NCI-H69 (cell line): ENCODE measurements at regions not wholly inside any gene's neighbourhood (a gene's known extent, or its start where the extent isn't known, plus 50 kb on each side); places are given as distances from the start of the nearest gene placed in this dataset.
"Not testable (repeated sequence)": the region's sequence is repeated elsewhere in the genome, so short reads cannot be mapped to it uniquely, and the experiment has no call there.

Source experiments
- DNase-seq: peaks from one replicate; lab custom pipeline; 2025; lab: John Stamatoyannopoulos, UW

- DNase-seq = no peak
Measured at GRCh38 chrX:18003876-18004275, 142.8 kb upstream of the RAI2 start.

- DNase-seq = no peak
Measured at GRCh38 chrX:18002791-18003190, 141.7 kb upstream of the RAI2 start.

GRCh38 chrX:17994429-17994828 lies 133.3 kb upstream of the RAI2 start:
- DNase-seq = peak; percentile 81

DNA sequence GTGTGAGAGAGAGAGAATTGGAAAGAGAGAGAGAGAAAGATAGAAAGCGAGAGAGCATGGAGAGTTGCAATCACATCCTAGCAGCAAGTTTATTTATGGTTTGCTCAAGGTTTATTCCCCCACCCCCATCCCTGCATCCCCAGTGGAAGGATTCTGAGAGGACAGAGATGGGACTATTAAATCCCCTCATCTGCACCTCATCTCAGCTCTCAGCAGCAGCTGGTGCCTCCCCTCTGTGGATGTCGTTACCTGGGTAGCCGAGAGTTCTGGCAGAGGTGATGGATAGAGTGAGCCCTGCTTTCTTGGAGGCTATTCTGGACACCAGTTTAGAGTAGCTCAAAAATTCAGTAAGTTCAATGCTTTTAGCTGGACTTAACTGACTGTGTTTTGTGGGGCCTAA lies 132.0 kb upstream of the RAI2 start:
- DNase-seq = no peak

GRCh38 chrX:17990532-17990931 lies 129.4 kb upstream of the RAI2 start:
- DNase-seq = no peak

DNA sequence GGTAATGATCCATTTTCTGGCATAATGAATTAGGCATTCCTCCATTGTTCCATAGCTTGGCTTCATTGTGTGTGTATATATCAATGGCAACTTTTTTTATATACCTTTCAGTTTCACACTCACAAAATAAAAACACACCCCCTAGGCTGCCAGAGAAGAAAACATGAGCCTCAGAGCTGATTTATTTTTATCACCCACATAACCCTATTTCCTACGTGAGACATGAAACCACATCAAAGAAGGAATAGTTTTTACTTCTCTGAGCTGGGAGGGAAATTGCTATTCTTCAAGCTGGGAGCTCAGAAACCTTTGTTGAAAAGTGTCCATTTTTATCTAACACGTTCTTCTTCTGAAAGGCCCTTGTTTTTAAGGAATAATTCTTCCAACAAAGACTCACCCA lies 126.7 kb upstream of the RAI2 start:
- DNase-seq = no peak

GRCh38 chrX:17986977-17987376 lies 125.9 kb upstream of the RAI2 start:
- no peak for DNase-seq

- DNase-seq = no peak
Measured at GRCh38 chrX:17986440-17986839, 125.3 kb upstream of the RAI2 start.

GRCh38 chrX:17984415-17984814 lies 123.3 kb upstream of the RAI2 start:
- peak; percentile 5 for DNase-seq

GRCh38 chrX:17983389-17983788 lies 122.3 kb upstream of the RAI2 start:
- DNase-seq = no peak

- peak; percentile 5 for DNase-seq
Measured at GRCh38 chrX:17977696-17978095, 116.6 kb upstream of the RAI2 start.

- DNase-seq = peak; percentile 5
Measured at GRCh38 chrX:17976955-17977354, 115.9 kb upstream of the RAI2 start.

DNA sequence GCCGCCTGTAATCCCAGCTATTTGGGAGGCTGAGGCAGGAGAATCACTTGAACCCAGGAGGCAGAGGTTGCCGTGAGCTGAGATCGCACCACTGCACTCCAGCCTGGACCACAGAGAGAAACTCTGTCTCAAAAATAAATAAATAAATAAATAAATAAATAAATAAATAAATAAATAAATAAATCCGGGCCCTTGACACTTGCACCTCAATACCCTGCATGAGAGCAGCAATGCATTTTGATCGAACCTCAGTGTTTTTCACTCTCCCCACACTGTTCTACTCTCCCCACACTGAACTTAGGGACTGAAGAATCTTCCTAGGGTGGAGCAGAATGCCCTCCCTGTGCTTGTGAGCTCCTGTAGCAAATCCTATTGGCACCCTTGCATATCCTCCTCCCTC lies 114.3 kb upstream of the RAI2 start:
- DNase-seq = not testable (repeated sequence)

DNA sequence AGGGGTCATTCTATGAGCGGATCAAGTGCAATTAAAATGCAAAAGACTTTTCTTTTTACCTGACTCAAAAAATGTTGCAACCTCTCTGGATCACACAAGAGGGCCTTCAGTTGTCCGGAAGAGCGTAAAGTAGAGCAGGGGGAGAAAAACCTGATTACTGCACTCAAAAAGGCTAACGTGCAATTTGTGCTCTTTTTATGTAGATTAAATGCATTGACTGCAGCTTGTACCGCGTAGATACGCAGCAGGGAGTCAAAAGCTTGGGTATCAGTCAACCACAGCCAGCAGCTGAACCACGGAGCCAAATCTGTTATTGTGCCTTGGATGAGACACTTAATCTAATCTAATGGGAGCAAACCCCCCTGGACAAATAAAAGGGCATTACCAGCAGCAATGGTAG lies 107.3 kb upstream of the RAI2 start:
- DNase-seq = peak; percentile 86

DNA sequence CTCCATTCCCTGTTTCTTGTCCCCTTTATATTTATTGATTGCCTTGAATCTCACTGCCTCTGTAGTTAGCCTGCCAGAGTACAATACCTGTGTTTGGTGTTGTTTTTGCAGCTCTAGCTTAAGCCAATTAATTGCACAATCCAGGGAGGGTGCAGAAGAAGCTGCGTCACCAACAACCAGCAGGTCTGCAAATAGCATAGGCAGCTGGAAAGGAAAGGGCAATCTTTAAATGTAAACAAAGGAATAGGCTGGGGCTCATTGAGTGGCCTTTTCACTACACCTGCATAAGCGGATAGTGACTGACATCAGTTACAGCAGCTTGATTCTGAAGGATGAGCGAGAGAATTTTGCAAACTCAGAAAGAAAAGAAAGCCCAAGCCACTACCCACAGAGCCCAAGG lies 106.8 kb upstream of the RAI2 start:
- DNase-seq = peak; percentile 91

GRCh38 chrX:17964871-17965270 lies 103.8 kb upstream of the RAI2 start:
- no peak for DNase-seq

- no peak for DNase-seq
Measured at GRCh38 chrX:17960891-17961290, 99.8 kb upstream of the RAI2 start.

DNA sequence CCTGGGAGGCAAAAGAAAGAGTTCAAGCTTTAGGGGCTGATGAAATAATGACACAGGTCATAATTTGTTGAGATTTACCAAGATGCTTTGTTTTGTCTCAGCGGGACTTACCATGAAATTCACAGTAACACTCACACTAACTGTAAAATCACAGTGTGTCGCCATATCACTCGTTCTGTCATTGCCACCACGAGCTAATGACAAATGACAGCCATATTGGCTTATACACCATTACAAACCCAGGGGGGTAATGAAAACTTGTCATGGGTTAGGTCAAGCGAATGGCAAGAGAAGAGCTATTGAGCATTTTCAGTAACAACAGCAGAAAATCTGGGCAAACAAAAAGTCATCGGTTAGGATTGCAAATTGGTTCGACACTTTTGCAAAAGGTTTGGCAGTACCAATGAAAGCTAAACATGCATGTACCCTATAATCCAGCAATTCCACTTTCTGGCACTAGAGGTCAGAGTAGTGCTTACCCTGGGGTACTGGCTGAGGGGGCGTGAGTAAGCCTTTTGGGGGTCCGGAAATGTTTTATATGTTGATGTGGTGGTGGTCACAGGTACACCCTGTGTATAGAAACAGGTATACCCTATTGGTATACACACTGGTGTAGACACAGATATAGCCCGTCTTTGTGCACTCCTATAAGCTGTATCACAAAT lies 83.9 kb upstream of the RAI2 start:
- peak; percentile 32 for DNase-seq

DNA sequence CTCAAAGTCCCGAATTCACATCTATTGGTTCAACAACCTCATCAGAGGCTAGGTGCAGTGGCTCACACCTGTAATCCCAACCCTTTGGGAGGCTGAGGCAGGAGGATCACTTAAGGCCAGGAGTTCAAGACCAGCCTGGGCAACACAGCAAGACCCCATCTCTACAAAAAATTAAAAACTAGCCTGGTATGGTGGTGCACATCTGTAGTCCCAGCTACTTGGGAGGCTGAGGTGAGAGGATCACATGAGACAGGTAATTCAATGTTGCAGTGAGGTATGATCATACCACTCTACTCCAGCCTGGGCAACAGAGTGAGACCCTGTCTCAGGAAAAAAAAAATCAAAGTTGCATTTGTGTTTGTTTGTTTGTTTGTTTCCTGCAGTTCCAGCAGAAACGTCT lies 80.1 kb upstream of the RAI2 start:
- not testable (repeated sequence) for DNase-seq

- DNase-seq = peak; percentile 11
Measured at GRCh38 chrX:17939724-17940123, 78.6 kb upstream of the RAI2 start.

- no peak for DNase-seq
Measured at GRCh38 chrX:17933856-17934255, 72.8 kb upstream of the RAI2 start.

- no peak for DNase-seq
Measured at GRCh38 chrX:17932781-17933180, 71.7 kb upstream of the RAI2 start.

DNA sequence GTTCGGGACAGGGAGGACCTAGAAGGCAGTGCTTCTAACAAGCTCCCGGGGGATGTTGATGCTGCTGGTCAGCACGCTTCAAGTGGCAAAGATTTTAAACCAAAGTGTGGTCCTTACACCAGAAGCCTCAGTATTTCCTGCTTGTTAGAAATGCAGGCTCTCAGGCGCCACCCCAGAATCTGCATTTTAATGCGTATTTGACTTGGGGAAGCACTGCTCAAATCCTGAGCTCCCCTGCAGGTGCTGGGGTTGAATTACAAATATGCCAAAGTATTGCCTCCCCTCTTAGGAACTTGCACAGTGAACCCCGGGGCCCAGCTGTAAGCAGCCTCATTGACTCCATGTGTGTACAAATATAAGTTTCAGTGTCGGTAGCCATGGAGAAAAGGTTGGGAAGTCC lies 70.8 kb upstream of the RAI2 start:
- no peak for DNase-seq

- peak; percentile 16 for DNase-seq
Measured at GRCh38 chrX:17930850-17931249, 69.8 kb upstream of the RAI2 start.

DNA sequence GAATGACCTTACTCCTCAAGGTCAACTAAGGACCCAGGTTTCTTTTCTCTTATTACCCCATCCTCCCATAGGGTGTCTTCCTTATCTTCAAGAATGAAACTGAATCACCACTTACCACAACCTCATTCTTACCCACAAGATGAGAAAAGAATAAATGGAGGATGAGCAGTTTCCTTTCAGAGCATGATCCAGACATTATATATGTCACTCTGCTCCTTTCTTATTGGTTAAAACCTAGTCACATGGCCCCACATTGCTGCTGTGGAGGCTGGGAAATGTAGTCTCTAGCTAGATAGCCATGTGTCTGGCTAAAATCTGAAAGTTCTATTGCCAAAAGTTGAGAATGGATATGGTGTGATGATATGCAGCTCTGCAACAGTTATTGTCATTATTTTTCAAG lies 62.4 kb upstream of the RAI2 start:
- peak; percentile 30 for DNase-seq
